HG02852 (cell line): ENCODE measurements at regions not wholly inside any gene's neighbourhood (a gene's known extent, or its start where the extent isn't known, plus 50 kb on each side); places are given as distances from the start of the nearest gene placed in this dataset.

Source experiments
- ATAC-seq: cut with Tn5 transposase; IDR thresholded peaks from one replicate; pipeline ENCODE4 v1.9.1; 2021; ENCODE audit warnings: mild to moderate bottlenecking, moderate library complexity; ENCODE audit not compliant: unreplicated experiment

GRCh38 chr2:41916177-41916576 is 131.6 kb upstream of the PKDCC start:
- ATAC-seq = no peak

GRCh38 chr2:41917587-41917986 is 130.2 kb upstream of the PKDCC start:
- ATAC-seq = no peak

GRCh38 chr2:41919135-41919534 is 128.7 kb upstream of the PKDCC start:
- no peak for ATAC-seq

GRCh38 chr2:41920181-41920580 is 127.6 kb upstream of the PKDCC start:
- no peak for ATAC-seq

GRCh38 chr2:41920812-41921211 is 127.0 kb upstream of the PKDCC start:
- ATAC-seq = no peak

- ATAC-seq = no peak
These were observed 125.6 kb upstream of the PKDCC start for GRCh38 chr2:41922177-41922576.

- no peak for ATAC-seq
These were observed 124.5 kb upstream of the PKDCC start for GRCh38 chr2:41923156-41923786.

- ATAC-seq = no peak
These were observed 123.8 kb upstream of the PKDCC start for GRCh38 chr2:41924024-41924423.

- no peak for ATAC-seq
These were observed 123.0 kb upstream of the PKDCC start for GRCh38 chr2:41924709-41925408.

- no peak for ATAC-seq
These were observed 122.1 kb upstream of the PKDCC start for GRCh38 chr2:41925712-41926111.

- ATAC-seq = no peak
These were observed 120.9 kb upstream of the PKDCC start for GRCh38 chr2:41926614-41927580.

GRCh38 chr2:41927581-41928264 is 120.1 kb upstream of the PKDCC start:
- ATAC-seq = no peak

- no peak for ATAC-seq
These were observed 119.3 kb upstream of the PKDCC start for GRCh38 chr2:41928526-41928925.

GRCh38 chr2:41930807-41931566 is 116.8 kb upstream of the PKDCC start:
- peak; percentile 57 for ATAC-seq

- no peak for ATAC-seq
These were observed 115.4 kb upstream of the PKDCC start for GRCh38 chr2:41932241-41933045.

GRCh38 chr2:41933046-41933420 is 114.8 kb upstream of the PKDCC start:
- ATAC-seq = no peak

- no peak for ATAC-seq
These were observed 114.1 kb upstream of the PKDCC start for GRCh38 chr2:41933585-41934320.

- no peak for ATAC-seq
These were observed 113.4 kb upstream of the PKDCC start for GRCh38 chr2:41934329-41934958.
